ENCODE measurements at regions not wholly inside any gene's neighbourhood (a gene's known extent, or its start where the extent isn't known, plus 50 kb on each side); places are given as distances from the start of the nearest gene placed in this dataset.
A peak's percentile ranks its signal among the peaks of the same experiment; 100 is the strongest.

DNA sequence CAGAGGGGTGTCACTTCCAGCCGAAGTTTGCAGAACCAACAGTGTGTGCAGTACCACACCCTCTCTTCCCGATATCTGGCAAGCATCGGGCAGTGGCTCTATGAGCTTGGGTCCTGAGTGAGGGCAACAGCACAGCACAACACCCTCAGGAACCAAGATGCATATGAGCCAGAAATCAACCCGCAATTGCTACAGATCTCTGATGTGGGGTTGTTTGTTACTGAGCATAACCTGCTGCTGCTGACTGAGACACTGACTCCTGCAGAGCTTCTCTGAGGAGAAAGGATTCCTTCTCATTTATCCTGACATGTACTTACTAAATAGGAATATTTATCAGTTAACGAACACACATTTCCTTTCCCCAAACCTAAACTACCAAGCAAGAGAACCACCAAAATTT lies 218.3 kb downstream of the RBFOX3 start:
- DNase-seq: no peak

DNA sequence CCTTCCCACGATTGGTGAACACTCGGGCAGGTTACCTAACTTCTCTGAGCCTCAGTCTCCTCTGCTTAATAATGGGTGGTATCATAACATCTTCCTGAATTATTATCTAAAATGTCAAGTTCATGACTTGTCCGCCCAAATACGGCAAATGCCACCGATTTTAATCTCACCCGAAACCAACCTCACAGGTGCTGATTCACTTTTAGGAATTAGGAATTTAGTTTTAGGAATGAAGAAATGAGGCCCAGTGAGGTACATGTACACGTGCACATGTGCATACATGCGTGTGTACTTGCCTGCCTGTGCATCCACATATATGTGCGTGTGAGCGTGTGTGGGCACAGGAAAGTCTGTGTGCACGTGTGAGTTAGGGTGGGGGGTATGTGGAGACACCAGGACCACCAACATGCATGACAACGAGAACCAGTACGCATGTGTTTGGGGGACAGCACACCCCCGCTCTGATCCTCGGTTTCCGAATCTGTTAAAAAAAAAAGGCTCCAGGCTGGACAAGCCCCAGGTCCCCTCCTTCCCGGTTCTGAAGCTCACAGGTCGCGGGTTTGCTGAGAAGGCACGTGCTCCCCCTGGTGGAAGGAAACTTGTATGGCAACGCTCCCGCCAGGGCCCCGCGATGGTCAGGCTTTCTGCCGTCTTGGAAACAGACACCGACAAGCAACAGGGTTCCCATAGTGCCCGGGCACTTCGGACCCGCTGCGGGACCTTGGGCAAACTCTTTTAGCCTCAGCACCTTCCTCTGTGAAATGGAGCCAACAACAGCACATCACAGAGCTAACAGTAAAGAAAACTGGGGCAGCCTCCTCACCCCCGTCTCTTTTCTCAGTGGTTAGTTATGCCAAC lies 219.2 kb downstream of the RBFOX3 start:
- DNase-seq: peak; percentile 57

DNA sequence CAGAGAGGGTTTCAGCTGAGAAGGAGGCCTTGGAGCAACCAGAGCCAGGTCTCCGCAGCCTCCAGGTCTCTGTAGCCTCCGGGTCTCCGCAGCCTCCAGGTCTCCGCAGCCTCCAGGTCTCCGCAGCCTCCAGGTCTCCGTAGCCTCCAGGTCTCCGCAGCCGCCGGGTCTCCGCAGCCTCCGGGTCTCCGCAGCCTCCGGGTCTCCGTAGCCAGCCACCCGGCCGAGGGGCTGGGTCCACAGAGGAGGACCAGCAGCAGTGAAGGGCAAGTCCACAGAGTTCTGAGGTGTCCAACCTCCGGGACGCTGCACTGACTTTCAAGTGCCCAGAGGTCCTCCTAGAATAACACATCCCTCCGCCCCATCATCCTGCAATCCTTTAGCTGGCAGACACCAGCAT lies 221.0 kb downstream of the RBFOX3 start:
- no peak for DNase-seq

DNA sequence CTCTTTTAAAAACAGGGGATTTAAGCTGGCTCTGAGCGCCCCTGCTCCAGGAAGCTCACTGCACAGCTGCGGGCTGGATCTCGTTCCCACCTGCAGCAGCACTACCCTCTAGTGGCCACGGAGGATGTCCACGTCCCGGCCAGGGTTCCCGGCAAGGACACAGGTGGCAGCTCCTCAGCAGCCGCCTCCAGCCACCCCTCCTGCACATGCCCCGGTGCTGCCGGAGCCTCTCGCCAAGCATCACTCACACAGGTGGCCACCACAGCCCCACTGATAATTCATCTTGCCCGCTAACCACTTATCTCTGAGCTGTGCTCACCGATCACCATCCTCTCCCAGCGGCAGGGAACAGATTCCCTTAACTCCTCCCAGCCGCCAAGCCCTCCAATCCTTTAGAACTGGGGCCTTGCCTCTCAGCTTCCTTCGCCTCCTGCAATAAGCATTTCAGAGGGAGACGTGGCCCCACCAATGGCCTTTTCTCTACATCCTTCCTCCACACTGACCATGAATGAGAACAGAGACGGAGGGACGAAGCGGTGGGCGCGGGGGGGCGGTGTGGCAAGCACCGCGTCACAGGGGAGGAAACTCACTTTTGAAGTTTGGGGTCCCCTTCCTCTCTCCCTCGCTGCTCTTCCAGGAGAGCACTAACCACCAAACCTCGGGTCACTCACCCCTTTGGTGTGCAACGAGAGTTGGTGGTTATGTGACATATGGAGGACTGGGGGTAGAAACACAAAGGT lies 222.1 kb downstream of the RBFOX3 start:
- no peak for DNase-seq

DNA sequence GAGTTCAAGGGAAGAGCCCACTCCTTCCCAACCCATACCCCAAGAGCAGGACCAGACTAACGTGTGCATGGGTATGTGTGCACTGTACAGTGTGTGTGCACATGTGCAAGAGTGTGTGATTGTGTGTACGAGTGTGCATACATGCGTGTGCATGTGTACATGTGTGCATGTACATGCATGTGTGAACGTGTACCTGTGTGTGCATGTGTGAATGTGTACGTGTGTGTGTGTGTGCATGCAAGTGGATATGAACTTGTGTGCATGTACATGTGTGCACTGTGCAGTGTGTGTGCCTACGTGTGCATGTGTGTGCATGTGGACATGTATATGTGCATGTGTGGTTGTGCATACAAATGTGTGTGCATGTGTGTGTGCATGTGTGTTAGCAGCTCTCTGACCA lies 223.1 kb downstream of the RBFOX3 start:
- DNase-seq: no peak

DNA sequence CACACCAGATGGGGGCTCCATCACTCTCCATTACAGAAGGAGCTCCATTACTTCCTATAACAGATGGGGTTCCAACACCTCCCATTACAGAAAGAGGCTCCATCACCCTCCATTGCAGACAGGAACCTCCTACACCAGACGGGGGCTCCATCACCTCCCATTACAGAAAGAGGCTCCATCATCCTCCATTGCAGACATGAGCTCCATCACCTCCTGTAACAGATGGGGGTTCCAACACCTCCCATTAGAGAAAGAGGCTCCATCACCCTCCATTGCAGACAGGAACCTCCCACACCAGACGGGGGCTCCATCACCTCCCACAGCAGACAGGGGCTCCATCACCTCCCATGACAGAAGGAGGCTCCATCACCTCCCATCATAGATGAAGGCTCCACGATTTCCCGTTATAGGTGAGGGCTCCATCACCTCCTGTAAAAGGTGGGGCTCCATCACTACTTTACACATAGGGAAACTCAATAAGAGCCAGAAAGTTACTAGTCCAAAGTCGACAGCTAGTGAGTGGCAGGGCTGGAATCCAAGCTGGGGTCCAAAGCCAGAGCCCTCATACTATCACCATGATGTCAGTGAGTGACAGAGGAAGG lies 224.8 kb downstream of the RBFOX3 start:
- DNase-seq: no peak

DNA sequence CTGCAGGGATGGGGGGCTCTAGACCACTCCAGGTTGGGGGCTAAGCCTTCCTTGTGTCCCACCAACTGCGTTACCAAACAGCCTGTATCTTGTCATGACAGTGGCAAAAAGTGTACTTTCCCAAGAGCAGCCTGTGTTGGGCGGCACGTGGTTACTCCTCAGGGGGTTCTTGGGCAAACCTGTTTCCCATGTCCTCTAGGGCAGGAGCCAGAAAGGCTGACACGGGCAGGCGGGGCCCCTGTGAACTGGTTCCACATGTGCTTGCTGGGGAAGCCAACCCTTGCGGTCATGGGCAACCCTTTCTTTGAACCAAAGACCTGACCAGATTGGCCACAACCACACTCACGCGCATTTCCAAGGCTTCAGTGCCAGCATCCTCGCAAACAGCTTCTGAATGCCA lies 228.5 kb downstream of the RBFOX3 start:
- no peak for DNase-seq

DNA sequence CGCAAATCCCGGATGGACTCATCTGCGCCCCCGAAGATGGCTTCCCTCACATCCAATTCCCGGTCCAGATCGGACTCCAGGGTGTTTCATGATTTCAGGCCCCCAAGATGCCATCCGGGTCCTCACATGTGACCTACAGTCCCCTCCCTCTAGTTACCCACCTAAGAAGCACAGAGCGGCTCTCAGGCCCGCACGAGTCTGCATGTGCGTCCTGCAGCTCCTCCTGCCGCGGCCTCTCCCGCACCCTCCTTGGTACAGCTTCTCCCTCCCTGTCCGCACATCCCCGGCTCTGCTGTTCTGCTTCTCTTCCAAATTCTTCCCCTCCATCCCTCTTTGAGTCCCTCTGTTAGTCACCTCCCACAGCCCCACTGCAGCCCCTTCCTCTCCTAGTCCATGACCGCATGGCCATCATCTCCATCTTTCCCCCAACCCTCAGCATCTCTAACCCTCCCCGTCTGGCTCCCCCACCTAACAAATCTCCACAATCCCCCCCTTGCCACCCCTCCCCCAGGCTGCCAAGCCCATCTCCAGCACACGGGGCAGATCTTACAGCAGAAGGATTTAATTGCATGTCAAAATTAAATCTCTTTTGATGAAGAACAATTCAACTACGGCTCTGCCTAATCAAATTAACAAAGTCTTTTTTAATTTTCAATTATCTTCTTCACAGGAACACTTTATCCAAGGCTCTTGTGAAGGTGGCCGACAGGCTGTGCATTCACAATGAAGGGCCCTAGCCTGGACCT lies 231.0 kb downstream of the RBFOX3 start:
- no peak for DNase-seq

DNA sequence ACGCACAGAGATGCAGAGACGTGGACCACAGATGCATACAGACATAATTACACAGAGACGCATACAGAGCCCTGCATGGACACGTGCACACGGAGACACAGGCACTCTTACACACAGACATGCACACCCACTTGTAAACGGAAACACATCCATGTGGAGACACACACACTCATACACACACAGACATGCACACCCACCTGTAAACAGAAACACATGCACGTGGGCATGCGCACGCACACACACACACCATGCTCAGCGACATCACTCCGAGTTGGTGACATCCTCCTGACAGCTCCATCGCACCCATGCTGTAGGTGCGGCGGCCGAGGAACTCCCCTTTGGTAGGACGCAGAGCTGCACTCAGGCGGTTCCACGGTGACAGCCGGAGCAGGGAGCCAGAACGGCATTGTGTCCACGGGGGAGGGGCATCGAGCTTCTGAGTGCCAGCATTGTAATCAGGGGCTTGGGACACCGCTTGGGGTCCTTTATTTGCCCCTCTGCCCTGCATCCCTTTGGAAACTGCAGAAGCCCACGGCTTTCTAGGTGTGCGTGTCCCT lies 233.5 kb downstream of the RBFOX3 start:
- DNase-seq: no peak

DNA sequence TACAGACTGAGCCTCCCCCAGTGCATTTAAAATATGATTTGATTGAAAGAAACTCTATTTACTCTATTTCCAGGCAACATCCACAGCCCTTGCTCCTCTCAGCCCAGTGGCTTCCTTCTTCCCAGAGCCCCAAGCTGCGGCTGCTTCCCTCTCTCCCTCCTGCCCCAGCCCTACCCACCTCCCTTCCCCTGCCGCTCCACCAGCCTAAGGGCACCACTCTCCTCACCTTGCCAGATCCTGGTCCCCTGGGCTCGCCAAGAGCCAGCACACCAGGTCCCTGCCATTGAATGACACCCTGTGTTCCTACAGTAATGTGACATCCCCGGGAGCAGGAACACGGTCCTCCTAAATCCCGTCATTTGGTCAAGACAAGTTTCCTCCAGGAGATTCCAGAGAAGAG lies 236.0 kb downstream of the RBFOX3 start:
- no peak for DNase-seq

DNA sequence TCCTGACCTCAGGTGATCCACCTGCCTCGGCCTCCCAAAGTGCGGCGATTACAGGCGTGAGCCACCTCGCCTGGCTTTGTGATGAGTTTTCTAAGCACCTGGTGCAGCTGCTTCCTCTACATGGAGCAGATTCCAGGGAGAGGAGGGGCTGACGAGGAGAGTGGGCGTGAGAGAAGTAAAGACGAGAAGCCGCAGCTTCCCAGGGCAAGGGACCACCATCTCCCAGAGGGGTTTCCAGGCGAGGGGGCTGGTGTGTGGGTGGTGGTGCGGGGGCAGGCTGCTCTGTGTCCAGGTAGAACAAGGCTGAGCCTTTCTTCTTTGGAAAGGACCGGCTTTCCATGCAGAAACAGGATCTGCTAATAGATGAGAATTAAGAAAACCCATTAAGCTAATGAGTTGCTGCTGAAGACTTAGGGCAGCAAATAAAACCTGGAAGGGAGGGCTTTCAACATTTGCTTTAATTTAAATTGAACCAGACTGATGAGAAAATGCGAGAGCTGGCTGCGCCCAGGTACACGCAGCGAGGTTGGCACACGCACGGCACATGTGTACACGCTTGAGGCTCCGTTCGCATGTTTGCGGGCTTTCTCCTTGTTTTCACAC lies 236.7 kb downstream of the RBFOX3 start:
- DNase-seq: no peak

DNA sequence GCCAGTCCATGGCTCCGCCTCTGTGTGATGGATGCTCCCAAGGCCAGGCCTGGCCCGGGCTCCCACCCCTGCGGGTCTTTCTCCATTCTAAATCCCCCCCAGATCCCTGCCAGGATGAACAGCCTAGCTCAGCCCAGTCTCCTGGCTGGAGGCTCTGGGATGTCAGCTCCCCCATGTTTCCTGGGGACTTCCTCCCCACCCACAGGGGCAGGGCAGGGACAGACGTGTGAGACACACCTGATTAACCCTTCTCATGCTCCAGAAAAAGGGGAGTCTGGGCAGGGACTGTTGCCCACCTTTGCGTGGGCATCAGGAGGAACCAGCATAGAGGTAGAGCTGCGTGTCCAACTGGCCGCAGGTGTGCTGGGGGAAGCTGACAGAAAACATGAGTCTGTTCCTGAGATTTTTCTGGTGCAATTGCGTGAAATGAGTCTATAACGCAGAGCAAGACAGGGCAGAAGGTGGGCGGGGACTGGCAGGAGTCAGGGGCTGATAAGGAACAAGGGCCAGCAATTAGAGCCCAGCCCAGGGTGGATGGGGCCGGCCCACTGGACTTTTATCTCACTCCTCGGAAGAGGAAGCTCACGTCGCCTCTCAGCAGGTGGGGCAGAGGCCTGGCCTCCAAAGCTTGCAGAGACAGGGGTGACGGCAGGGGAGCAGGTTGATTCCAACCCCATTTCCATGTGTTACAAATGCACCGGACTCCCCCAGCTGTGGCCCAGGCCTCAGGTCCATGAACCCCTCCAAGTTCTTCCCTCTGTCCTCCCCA lies 238.2 kb downstream of the RBFOX3 start:
- DNase-seq: no peak

DNA sequence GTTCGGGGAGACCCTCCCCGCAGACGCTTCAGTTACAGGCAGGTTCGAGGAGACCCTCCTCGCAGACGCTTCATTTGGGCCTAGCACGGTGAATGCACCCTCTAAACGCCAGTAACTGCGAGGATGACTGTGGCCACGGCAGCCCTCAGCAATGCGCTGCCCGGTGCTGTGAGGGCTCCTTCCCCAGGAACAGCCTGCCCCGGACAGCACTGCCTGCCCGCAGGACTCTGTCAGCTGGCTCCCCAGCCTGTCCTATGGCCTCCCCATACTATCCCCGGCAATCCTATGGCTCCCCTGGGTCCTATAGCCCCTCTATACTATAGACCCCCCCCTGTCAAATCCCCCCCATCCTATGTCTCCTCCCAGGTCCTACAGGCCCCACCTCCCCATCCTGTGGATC lies 238.9 kb downstream of the RBFOX3 start:
- DNase-seq: no peak

DNA sequence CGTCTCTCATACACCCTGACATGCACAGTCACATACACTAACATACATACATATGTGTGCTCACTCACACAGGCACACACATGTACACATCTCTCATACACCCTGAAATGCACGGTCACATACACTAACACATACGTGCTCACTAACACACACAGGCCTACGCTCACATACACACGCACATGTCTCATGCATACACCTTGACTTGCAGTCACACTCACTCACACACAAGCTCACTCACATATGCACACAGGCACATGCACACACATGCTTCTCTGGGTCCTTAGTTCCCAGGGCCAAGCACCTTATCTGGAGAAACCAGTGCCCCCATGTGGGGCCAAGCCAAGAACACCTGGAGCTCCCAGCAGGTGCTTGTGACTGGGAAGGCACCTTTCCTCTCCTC lies 240.3 kb downstream of the RBFOX3 start:
- no peak for DNase-seq

DNA sequence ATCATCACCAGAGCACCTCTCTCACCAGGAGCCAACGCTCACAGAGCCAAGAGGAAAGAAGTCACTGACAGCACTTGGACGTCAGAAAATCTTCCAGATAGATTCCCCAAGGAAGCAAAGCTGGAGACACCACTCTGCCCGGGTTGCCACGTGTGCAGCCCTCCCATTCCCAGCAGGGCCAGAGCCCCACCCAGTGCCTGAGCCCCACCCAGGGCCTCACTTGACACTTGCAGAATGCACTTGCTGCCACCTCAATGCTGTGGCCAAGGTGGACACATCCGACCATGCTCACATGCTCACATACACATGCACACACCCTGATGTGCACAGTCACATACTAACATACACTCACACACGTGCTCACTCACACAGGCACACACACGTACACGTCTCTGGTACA lies 240.7 kb downstream of the RBFOX3 start:
- no peak for DNase-seq

DNA sequence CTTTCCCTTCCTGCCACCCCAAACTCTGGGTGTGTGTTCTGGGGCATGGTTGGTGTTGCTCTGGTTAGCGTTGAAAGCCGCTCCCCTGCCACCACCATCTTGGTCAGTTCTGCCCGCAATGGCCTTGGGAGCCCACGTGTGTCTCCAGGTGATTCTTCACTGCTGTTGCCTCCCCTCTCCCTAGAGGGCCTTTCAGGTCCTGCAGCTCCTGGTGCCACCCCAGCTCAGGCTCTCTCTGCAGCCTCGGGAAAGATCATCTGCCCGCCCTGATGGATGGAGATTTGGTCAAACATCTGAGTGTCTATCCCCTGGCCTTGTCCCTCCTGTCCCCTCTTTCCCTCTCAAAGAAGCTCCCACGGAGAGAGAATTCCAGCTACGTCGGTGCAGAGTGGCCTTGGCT lies 241.3 kb downstream of the RBFOX3 start:
- no peak for DNase-seq

DNA sequence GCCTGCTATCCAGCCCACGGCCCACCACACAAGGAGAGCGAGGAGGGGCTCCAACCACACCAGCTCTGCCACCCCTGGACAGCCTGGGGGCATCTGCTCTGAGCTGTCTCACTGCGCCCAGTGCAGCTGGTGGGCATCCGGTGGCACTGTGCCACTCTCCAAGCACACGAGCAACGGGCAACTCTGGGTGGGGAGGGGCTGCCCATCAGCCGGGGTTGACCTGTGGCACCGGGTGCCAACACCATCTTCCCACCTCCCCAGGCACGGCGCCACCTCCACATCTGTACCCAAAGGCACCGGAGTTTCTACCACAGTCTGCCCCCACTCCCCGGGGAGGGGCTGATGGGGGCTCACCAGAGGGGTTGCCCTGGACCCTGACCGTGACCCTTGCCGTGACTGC lies 241.8 kb downstream of the RBFOX3 start:
- DNase-seq: no peak

DNA sequence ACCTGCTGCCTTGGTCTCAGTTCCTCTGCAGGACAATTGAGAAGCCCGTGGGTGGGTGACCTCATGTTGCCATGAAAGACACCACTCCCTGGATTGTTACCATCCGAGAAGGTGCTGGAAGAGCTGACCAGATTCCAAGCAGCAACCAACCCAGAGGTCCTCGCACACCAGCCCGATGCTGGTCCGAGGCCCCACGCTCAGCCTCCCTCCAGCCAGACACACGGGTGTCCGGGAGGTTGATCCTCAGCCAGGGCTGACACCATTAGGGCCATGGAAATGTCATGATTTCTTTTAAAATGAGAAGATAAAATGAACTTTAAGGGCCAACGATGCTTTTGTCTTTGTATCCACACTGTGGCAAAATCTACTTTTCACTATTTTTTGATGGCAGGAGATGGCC lies 242.3 kb downstream of the RBFOX3 start:
- DNase-seq: no peak

DNA sequence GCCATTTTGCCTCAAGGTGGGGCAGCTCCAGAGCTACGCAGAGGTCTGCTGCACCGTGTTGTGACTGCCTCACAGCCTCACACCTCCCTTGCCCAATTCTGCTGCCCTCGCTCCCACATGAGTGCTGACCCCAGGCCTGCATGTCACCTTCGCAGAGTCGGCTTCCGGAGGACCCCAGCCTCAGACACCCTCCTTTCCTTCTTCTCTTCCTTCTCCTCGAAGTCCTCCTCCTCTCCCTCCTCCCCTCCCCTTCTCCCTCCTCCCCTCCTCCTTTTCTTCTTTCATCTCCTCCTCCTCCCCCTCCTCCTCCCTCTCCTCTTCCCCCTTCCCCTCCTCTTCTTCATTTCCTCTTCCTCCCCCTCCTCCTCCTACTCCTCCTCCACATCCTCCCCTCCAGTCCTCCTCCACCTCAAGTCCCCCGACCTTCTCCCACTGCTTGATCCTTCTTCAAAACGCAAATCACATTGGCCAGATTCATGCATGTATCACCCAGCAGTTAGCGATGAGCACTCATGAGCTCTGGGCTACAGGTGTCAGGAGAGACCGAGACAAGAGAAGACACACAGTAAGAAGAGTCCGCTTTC lies 243.8 kb downstream of the RBFOX3 start:
- no peak for DNase-seq

DNA sequence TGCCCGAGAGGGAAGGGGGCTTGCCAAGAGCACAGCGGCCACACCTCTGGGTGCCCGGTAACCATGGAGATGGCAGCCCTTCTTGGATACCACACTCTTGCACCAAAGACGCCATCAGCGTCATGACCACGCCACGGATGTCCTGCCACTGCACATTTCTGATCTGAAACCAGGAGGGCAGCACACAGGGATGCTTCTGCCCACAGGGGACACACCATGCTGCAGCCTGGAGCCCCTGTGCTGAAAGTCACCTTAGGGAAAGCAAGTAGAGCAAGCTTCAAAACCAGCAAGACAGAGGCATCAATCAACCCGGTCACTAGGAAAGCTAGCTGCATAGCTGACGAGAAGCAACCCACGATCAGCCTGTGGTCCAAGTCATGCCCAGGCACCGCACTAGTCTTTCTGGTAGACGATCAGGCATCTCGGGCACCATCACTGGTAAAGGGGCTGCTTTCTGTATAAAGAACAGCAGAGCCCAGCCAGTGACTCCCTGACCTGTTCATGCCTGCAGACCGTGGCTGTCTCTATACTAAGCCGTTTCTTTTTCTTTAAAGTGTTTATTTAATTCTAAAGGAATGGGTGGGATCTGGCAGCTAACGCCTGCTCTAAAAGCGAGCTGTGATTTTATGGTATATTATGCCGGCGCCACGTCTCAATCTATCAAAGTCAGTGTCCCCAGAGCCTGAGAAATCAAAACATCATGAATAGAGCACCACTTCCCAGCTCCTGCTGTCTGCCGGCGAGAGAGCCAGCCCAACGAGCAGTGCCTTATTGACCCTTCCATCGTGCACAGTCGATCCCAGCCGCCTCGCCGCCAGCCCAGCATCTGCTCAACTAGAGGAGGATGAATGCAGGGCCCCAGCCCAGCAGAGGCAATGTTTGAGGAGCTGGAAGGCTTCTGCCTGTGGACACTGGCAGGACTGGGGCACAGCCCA lies 244.7 kb downstream of the RBFOX3 start:
- DNase-seq: no peak
